MM.1S (cell line): ENCODE measurements at regions not wholly inside any gene's neighbourhood (a gene's known extent, or its start where the extent isn't known, plus 50 kb on each side); places are given as distances from the start of the nearest gene placed in this dataset.

Source experiments
- DNase-seq: peaks from one replicate; pipeline ENCODE4 v3.0.0-alpha.2; 2015
- H2AFZ ChIP-seq: fragments of 300-600 bp; sonication (generic); 2 replicates; pipeline ENCODE4 v1.6.0; 2016; ENCODE audit warnings: antibody characterized with exemption, low read length
- H3F3A ChIP-seq: fragments of 300-600 bp; sonication (generic); 2 replicates; pipeline ENCODE4 v1.6.1; 2016; ENCODE audit warnings: mild to moderate bottlenecking, antibody characterized with exemption, low read length, moderate library complexity, mixed read lengths; ENCODE audit not compliant: insufficient read depth
- H3K27ac ChIP-seq: fragments of 300-600 bp; sonication (generic); 2 replicates; pipeline ENCODE4 v1.5.1; 2016; ENCODE audit warnings: mild to moderate bottlenecking, low read length
- H3K27me3 ChIP-seq: fragments of 300-600 bp; sonication (generic); replicated peaks from 2 replicates; pipeline ENCODE4 v1.6.0; 2016; ENCODE audit warnings: low read length; ENCODE audit not compliant: insufficient read depth
- H3K36me3 ChIP-seq: fragments of 300-600 bp; sonication (generic); replicated peaks from 2 replicates; pipeline ENCODE4 v1.6.1; 2016; ENCODE audit warnings: mild to moderate bottlenecking, low read length, mixed read lengths; ENCODE audit not compliant: insufficient read depth
- H3K4me1 ChIP-seq: fragments of 300-600 bp; sonication (generic); 2 replicates; pipeline ENCODE4 v1.6.1; 2016; ENCODE audit warnings: low read length, mixed read lengths
- H3K4me2 ChIP-seq: fragments of 300-600 bp; sonication (generic); 2 replicates; pipeline ENCODE4 v1.6.0; 2016; ENCODE audit warnings: low read depth, low read length
- H3K4me3 ChIP-seq: fragments of 300-600 bp; sonication (generic); 2 replicates; pipeline ENCODE4 v1.5.1; 2016; ENCODE audit warnings: low read length, mixed read lengths
- H3K79me2 ChIP-seq: fragments of 300-600 bp; sonication (generic); 2 replicates; pipeline ENCODE4 v1.6.1; 2016; ENCODE audit warnings: mixed run types, low read length, mixed read lengths
- H3K9ac ChIP-seq: fragments of 300-600 bp; sonication (generic); 2 replicates; pipeline ENCODE4 v1.6.1; 2016; ENCODE audit warnings: low read length, mixed read lengths
- H3K9me2 ChIP-seq: fragments of 300-600 bp; sonication (generic); replicated peaks from 2 replicates; pipeline ENCODE4 v1.6.1; 2016; ENCODE audit warnings: mild to moderate bottlenecking, low read length, mixed read lengths; ENCODE audit not compliant: insufficient read depth
- H3K9me3 ChIP-seq: fragments of 300-600 bp; sonication (generic); replicated peaks from 2 replicates; pipeline ENCODE4 v1.6.1; 2016; ENCODE audit warnings: mild to moderate bottlenecking, low read length, mixed read lengths; ENCODE audit not compliant: insufficient read depth
- H4K20me1 ChIP-seq: fragments of 300-600 bp; sonication (generic); 2 replicates; pipeline ENCODE4 v1.6.1; 2016; ENCODE audit warnings: mild to moderate bottlenecking, low read length, moderate library complexity, mixed read lengths; ENCODE audit not compliant: insufficient read depth
- CTCF ChIP-seq: fragments of 300-600 bp; sonication (generic); IDR thresholded peaks from 2 replicates; pipeline ENCODE4 v1.5.1; 2016; ENCODE audit warnings: antibody characterized with exemption, low read length, mixed read lengths
- EZH2 ChIP-seq: fragments of 300-600 bp; sonication (generic); optimal IDR thresholded peaks from 2 replicates; pipeline ENCODE3; 2017; ENCODE audit warnings: low read depth, mild to moderate bottlenecking, antibody characterized with exemption, low read length, mixed read lengths
- EZH2phosphoT487 ChIP-seq: fragments of 300-600 bp; sonication (generic); IDR thresholded peaks from 2 replicates; pipeline ENCODE4 v1.6.1; 2018; ENCODE audit warnings: antibody characterized with exemption, low read length

GRCh38 chr13:34502621-34503020 is 439.4 kb upstream of the NBEA start:
- no peak overlapping the region for H3K27ac ChIP-seq
- H3K4me1 ChIP-seq = no peaks in the 10 kb centered on the region
- no peak overlapping the region for H2AFZ ChIP-seq
- no peaks in the 10 kb centered on the region for H3K79me2 ChIP-seq
- no peak overlapping the region for H3K4me2 ChIP-seq
- no peak overlapping the region for H3K4me3 ChIP-seq
- H3K9me3 ChIP-seq = no peaks in the 10 kb centered on the region
- no peak overlapping the region for H3K9ac ChIP-seq
- no peaks in the 10 kb centered on the region for H3K9me2 ChIP-seq
- no peaks in the 10 kb centered on the region for H4K20me1 ChIP-seq
- no peaks in the 10 kb centered on the region for H3F3A ChIP-seq
- TF ChIP-seq EZH2 = no peak
- no peak for TF ChIP-seq CTCF
- no peak for TF ChIP-seq EZH2phosphoT487
- no peak for DNase-seq
- H3K27me3 ChIP-seq = no peaks in the 10 kb centered on the region
- H3K36me3 ChIP-seq = no peaks in the 10 kb centered on the region

GRCh38 chr13:34506796-34507195 is 435.3 kb upstream of the NBEA start:
- Histone ChIP-seq H3K9me2 (no peaks in the 10 kb centered on the region), H3K9me3 (no peaks in the 10 kb centered on the region), H3K27me3 (no peaks in the 10 kb centered on the region), H3F3A (no peaks in the 10 kb centered on the region), H3K4me1 (no peaks in the 10 kb centered on the region), H3K36me3 (no peaks in the 10 kb centered on the region), H3K4me3 (no peak overlapping the region), H3K4me2 (no peak overlapping the region), H3K9ac (no peak overlapping the region), H3K27ac (no peak overlapping the region), H2AFZ (no peak overlapping the region), H3K79me2 (no peaks in the 10 kb centered on the region), H4K20me1 (no peaks in the 10 kb centered on the region)
- TF ChIP-seq EZH2phosphoT487 (no peak), CTCF (no peak), EZH2 (no peak)
- DNase-seq = no peak

GRCh38 chr13:34507630-34508029 is 434.4 kb upstream of the NBEA start:
- H3K9me2 ChIP-seq = no peaks in the 10 kb centered on the region
- H3K4me3 ChIP-seq = no peak overlapping the region
- H3K27me3 ChIP-seq = no peaks in the 10 kb centered on the region
- H3F3A ChIP-seq = no peaks in the 10 kb centered on the region
- no peaks in the 10 kb centered on the region for H3K36me3 ChIP-seq
- no peak for TF ChIP-seq EZH2
- TF ChIP-seq CTCF = no peak
- TF ChIP-seq EZH2phosphoT487 = no peak
- H3K4me2 ChIP-seq = no peak overlapping the region
- H3K9me3 ChIP-seq = no peaks in the 10 kb centered on the region
- H3K79me2 ChIP-seq = no peaks in the 10 kb centered on the region
- H4K20me1 ChIP-seq = no peaks in the 10 kb centered on the region
- H2AFZ ChIP-seq = no peak overlapping the region
- H3K4me1 ChIP-seq = no peaks in the 10 kb centered on the region
- DNase-seq = no peak
- H3K9ac ChIP-seq = no peak overlapping the region
- no peak overlapping the region for H3K27ac ChIP-seq

GRCh38 chr13:34512817-34513216 is 429.3 kb upstream of the NBEA start:
- Histone ChIP-seq H3K9me2 (no peaks in the 10 kb centered on the region), H4K20me1 (no peaks in the 10 kb centered on the region), H3K27me3 (no peaks in the 10 kb centered on the region), H3F3A (no peaks in the 10 kb centered on the region), H3K4me3 (no peak overlapping the region), H2AFZ (no peak overlapping the region), H3K27ac (no peak overlapping the region), H3K4me1 (no peaks in the 10 kb centered on the region), H3K4me2 (no peak overlapping the region), H3K79me2 (no peaks in the 10 kb centered on the region), H3K9ac (no peak overlapping the region), H3K36me3 (no peaks in the 10 kb centered on the region), H3K9me3 (no peaks in the 10 kb centered on the region)
- DNase-seq = no peak
- TF ChIP-seq EZH2phosphoT487 (no peak), CTCF (no peak), EZH2 (no peak)
